Left hindlimb (tissue), 1 donor: ENCODE measurements at regions not wholly inside any gene's neighbourhood (a gene's known extent, or its start where the extent isn't known, plus 50 kb on each side); places are given as distances from the start of the nearest gene placed in this dataset.

ENCODE experiments used
- DNase-seq: peaks from one replicate; pipeline ENCODE4 v3.0.0-alpha.2; 2018

- DNase-seq = no peak
Measured at GRCh38 chr4:89416960-89417359, 109.4 kb upstream of the GPRIN3 start.

GRCh38 chr4:89413518-89413917 is 105.9 kb upstream of the GPRIN3 start:
- DNase-seq = no peak

- no peak for DNase-seq
Measured at GRCh38 chr4:89411539-89412309, 104.1 kb upstream of the GPRIN3 start.

DNA sequence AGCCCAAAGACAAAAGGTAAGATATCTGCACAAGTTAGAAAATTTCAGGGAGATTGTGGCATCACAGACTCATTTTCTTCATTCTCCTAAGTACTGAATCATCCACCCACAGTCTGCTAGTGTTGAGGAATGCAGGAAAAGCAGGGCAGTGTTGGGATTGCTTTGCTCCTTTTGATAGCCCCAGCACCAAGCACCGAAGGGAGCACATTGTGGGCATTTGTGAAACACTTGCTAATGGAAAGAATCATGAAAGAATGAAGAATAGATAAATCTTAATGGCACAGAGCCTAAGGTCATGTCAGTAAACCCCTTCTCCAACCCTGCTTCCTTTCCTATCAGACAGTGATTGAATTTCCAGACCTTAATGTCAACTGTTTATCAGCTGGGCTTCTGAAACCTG is 103.1 kb upstream of the GPRIN3 start:
- no peak for DNase-seq

DNA sequence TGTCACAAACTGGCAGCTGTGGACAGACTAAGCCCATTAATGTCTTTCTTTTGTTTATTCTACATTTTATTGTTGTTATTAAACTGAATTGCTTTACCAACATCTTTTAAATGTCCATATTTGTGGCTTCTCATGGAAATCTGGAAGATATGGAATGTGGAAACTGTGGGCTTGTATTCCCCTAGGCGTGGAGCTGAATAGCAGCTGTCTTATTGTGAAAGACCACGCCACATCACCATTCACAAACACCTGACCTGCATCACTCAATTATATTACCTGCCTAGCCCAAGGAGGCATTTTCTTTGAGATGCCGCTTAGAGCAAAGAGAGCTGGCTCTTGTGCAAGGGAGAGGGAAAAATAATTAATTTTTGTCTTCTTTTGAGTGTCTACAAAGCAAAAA is 96.9 kb upstream of the GPRIN3 start:
- DNase-seq = no peak

GRCh38 chr4:89403826-89404225 is 96.2 kb upstream of the GPRIN3 start:
- no peak for DNase-seq

DNA sequence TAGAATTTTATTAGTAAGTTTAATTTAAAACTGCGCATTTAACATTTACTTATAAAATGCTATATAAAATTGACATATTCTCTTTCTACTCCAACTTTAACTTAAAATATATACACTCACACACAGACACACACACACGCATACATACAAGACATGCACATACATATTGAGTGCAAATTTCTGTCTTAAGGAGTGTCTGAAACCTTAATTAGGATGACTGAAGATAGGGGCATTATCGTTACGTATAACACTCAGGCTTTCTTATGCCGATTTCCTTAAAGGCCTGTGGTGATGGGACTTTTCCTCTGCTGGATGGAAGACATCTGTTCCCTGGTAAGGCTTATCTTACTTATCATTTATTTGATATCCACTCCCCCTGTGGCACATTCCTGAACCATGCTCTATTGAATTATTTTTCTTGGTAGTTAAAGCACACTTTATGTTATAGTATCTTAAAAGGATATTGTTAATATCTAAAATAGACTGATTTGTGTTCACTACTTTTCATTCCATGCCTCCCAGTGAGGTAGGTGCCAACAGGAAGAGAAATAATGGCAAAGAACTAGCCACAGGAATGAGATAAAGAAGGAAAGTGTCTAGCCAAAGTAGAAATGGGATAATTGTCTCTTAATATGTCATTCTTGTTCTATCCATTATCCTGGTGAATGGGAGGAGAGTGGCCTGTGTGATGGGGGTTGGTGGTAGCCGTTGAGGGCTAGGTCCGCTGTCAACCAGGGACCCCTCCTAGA is 92.9 kb upstream of the GPRIN3 start:
- no peak for DNase-seq

DNA sequence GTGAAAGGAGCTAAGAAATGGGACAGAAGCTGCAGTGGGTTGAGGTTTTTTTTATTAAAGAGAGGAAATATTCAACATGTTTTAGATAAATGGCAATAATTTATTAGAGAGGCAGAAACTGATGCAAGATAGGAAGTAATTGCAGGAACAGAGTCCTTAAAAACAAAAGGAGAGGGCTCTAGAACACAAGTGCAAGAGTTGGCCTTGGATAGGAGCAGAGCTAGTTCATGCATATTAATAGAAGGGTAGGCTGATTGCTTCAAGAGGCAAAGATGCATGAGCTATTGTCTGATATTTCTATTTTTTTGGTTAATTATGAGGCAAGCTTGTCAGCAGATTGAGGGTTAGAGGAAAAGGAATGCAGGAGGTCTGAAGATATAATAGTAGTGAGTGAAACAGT is 91.0 kb upstream of the GPRIN3 start:
- DNase-seq = no peak

DNA sequence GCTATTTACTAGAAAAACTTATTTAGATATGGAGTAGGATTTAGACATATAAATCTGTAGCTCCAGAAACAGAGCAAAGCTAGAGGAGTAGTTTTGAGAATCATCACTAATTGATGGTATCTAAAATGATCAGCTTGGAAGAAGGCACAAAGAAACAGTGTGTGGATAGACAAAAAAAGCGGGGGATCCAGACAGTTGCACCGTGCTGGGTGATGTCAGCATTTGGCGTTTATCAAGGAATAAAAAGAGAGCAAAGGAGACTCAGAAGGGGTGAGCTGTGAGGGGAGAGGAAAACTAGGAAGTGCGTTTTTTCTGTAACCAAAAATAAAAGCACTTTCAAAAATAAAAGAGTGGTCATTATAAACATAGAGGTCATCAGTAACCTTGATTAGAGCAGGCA is 90.5 kb upstream of the GPRIN3 start:
- no peak for DNase-seq

DNA sequence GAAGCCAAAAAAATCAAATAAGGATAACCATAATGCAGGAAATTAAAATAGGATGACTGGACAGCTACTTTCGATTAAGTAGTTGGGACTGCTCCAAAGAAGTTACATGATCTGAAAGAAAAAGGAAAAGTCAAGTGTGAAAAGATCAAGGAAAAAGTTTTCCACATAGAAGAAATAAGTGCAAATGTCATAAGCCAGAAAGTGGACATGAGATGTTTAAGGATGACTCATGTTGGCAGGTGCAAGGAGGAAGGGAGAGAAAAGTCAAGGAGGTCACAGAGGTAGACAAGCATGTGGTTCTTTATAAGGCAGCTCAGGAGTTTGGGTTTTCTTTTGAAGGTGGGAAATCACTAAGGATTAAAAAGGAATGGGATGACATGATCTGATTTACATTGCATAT is 89.8 kb upstream of the GPRIN3 start:
- no peak for DNase-seq

GRCh38 chr4:89382439-89382838 is 74.8 kb upstream of the GPRIN3 start:
- no peak for DNase-seq

GRCh38 chr4:89380980-89381379 is 73.4 kb upstream of the GPRIN3 start:
- DNase-seq = no peak

- DNase-seq = no peak
Measured at GRCh38 chr4:89379511-89380044, 72.0 kb upstream of the GPRIN3 start.

DNA sequence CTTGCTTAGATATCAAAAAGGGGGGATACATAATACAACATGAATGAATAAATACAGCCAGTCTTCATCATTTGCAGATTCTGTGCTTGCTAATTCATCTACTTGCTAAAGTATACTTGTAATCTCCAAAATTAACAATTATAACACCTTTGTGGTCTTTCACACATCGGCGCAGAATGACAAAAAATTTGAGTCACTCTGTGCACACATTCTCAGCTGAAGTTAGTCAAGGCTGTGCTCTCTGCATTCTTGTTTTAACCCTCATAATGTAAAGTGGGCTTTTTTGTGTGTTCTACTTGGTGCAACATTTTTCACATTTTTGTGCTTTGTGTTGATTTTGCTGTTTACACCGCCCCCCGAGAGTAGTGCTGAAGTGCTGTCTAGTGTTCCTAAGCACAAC is 65.8 kb upstream of the GPRIN3 start:
- no peak for DNase-seq

GRCh38 chr4:89371614-89372013 is 64.0 kb upstream of the GPRIN3 start:
- no peak for DNase-seq

DNA sequence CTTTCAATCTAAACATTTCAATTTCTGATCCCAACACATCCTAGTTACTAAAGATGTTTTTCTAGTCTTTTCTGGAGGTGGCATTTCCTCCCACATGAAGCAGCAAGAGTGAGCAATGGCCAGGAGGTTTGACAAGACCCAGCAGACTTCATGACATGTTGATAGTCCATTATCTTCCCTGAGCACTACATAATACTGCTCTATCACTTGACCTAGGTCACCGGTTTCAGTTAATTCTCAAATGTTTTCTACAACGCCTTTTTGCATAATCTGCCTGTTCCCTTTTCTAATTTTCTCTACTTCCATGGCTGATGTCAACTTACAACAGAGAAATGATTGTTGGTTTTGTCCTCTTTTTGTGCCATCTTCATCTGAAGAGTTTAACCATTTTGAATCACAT is 62.0 kb upstream of the GPRIN3 start:
- no peak for DNase-seq

DNA sequence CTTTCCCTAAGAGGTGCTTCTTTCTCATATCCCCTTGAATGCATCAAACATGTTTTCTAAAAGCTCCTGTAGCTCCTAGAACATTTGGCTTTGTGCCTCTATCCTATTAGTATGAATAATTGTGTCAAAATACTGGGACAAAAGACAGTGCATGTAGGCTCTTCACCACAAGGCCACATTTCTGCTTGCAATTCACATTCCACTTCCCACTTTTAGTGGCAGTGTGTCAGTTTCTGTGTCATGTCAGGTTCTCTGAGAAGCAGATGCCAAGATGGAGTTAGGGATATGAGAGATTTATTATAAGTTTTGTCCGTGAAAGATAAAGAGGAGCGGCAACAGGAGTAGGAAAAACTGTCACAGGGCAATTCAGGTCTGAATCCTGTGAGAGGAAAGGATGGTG is 61.3 kb upstream of the GPRIN3 start:
- no peak for DNase-seq

DNA sequence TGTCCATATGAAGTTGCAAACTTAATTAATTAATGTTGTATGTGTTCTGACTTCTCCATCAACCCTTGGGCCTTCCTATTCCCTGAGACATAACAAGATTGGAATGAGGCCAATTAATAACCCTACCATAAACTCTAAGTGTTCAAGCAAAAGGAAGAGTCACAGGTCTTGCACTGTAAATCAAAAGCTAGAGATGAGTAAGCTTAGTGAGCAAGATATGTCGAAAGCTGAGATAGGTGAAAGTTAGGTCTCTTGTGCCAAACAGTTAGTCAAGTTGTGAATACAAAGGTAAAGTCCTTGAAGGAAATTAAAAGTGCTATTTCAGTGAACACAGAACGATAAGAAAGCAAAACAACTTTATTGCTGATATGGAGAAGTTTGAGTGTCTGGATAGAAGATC is 58.2 kb upstream of the GPRIN3 start:
- DNase-seq = no peak

GRCh38 chr4:89365375-89365774 is 57.8 kb upstream of the GPRIN3 start:
- no peak for DNase-seq

DNA sequence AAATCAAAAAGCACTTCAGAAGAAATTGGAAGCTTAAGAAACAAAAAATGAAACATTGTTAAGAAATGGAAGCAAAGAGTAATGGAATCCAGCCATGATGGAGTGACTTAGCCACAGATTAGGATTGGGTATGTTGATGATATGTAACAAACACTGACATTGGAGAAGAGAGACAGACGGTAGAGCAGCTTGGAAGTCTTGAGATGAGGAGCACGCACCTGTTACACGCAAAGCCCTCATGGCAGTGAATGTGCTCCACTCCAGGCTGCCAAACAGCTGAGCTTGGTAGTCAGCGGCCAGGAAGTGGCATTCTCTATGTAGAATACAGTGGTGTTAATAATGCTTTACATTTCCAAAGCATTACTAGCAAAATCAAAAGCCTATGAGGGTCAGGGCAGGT is 56.9 kb upstream of the GPRIN3 start:
- no peak for DNase-seq

GRCh38 chr4:89363786-89364185 is 56.2 kb upstream of the GPRIN3 start:
- no peak for DNase-seq

GRCh38 chr4:89358935-89359638 is 51.5 kb upstream of the GPRIN3 start:
- no peak for DNase-seq

DNA sequence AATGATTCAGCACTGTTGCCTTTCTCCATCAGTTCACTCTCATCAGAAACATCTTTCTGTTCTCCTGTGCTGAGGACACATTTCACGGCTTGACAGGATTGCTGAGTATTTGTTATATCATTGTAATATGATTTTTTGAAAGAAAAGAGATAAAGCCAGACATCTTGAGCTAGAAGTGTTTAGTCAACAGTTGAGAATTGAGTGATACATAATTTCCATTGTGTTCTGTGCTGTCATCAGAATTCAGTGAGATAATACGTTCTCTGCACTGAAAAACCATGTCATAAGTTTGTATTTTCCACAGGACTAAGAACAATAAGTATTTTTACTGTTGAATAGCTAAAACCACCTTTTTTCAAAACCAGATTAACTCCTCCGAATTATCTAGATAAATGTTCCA is 50.2 kb upstream of the GPRIN3 start:
- no peak for DNase-seq
